Stimulated activated CD8-positive, alpha-beta memory T cell treated with anti-CD3 and anti-CD28 coated beads, Interleukin-7, amount 100 ng/mL, for 1 hour (primary cell): ENCODE measurements at regions not wholly inside any gene's neighbourhood (a gene's known extent, or its start where the extent isn't known, plus 50 kb on each side); places are given as distances from the start of the nearest gene placed in this dataset.

ENCODE experiments used
- DNase-seq, 2 donors: peaks; one replicate each; pipeline ENCODE4 v3.0.0-alpha.2; 2020; ENCODE audit warnings: low read depth in 2 of 2

DNA sequence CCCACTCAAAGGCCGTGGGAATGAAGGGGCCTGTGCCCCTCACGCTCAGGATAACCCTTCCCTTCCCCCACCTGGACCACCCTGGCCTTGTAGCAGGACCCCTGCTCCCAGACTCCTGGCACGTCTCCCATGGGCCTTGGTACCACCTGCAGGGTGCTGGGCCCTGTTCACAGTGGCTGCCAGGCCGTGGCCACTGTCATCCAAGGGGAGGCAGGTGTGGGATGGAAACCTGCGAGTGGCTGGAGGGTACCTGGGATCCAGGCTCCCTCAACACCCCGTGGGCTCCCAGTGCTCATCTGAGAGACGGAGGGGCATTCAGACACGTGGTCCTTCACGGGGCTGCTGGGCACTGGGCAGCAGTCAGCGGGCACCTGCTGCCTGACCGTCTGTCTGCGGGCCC lies 75.6 kb upstream of the CIBAR2 start:
- no peak for DNase-seq

DNA sequence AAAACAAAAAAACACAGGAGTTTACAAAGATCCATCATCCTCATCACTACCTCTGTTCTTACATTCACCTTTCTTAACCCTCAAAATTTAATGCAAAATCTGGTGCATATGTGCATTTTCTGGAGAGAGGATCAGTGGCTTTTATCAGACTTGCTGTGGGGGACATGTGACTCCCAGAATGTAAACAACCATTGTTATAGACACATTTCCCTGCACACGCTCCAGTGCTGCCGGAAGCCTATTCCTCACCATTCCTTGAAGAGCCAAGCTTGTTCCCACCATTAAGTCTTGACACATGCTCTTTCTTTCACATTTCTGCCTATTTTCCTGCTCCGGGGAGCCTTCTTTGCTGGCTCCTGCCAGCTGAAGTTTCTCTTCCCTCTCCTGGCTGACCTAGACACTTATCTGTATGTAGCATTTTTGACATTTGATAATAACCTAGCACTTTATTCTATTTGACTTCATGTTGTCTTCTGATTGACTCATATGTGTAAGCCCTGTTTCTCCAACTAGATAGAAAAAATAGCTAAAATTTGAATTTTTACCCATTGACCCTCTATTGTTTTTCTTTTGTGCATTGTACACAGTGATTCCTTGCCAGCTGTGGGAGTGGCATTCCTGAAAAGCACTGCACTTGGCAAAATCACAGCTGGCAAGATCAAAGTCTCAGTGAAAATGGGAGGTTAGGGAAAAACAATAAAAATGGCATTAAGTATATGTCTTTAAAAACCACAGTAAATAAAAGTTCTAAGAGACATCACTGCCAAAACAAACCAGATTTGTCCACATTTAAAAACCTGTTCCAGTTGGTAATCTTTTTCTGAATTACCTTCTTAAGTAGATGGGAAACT lies 76.8 kb upstream of the CIBAR2 start:
- no peak for DNase-seq

DNA sequence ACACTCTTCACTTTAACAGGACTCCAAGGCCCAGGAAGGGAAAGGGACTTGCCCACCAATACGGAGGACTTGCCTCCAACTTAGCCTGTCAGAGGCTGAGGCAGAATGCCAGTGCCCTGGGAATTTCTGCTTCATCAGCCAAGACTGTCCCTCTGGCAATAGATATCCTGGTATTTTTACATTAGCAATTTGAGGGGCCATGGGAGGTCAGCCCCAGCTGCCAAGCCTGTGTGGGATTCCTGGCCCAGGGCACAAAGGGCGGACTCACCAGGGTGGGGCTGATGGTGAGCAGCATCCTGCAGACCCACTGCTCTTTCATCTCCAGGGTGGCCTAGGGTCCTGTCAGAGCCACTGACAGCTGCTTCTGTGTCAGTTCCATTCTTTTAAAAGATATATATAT lies 78.3 kb upstream of the CIBAR2 start:
- no peak for DNase-seq

DNA sequence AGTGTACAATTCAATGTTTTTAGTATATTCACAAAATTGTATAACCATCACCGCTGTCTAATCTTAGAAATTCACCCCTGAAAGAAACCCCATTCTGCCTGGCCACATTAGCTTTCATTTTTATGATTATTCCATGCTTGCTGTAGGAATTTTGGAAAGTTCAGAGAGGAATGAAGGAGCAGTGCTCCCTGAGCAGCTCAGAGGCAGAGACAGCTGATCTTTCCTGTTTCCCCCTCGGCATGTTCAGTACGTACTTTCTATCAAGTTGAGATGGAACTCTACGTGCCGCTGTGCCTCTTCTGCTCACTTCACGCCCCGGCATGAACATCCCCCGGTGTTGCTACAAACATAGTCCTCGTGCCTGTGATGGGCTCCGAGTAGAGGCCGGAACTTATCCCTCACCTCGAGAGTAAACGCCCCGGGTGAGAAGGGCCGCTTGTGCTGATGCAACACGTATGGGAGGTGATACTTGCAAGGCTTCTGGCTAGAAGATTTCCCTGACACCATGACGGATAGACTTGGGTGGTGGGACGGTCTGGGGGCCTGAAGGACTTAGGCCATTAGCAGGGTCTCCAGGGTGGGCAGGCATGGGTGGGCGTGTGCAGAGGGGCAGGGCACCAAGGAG lies 79.2 kb upstream of the CIBAR2 start:
- no peak for DNase-seq

DNA sequence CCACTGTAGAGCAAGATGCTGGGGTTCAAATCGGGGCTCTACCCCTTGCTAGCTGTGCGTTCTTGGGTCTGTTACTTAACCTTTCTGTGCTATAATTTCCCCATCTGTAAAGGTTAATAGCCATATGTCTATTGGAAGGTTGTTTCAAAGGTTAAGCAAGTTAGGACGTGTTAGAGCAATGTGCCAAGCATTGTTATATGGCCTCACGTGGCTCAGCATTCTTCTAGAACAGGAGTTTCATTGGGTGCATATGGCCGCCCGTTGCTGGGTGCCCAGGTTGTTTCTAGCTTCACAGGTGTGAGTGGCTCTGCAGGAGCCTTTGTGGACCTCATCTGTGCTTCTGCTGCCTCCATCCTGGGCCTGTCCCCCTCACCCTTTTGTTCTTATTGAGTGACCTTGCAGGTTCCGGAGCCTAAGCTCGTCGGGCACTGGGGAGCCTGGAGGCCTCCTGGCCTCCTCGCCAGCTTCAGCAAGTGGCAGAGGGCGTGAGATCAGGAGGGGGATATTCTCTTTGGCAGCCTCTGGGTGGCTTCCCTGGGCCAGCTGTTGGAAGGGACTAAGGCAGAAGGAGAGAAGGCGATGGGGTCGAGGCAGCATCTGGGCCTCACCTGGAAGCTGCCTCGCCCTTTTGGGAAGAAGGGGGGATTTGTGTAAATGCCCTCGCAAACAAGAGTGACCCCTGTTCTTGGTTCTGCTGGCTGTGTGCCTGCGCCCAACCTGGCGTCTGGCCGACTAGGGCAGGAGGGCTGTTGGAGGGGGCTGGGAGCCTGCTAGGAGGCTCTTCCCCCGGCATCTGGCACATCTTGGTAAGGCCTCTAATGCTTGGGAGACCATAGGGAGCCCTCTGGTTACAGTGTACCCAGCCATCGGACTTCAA lies 80.2 kb upstream of the CIBAR2 start:
- DNase-seq = no peak

DNA sequence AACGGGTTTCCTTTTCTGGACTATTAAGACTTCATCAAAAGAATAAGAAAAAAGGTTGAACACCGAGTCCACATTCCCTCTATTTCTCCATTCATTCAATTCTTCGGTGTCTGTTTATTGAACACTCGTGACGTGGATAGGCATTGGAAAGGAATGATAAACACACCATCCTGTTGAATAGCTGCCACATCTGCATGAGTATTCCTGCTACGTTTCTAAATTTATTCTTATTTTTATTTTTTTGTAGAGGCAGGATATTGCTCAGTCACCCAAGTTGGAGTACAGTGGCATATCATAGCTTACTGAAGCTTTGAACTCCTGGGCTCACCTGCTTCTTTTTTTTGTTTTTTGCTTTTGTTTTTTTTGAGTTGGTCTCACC lies 80.8 kb upstream of the CIBAR2 start:
- DNase-seq = no peak

DNA sequence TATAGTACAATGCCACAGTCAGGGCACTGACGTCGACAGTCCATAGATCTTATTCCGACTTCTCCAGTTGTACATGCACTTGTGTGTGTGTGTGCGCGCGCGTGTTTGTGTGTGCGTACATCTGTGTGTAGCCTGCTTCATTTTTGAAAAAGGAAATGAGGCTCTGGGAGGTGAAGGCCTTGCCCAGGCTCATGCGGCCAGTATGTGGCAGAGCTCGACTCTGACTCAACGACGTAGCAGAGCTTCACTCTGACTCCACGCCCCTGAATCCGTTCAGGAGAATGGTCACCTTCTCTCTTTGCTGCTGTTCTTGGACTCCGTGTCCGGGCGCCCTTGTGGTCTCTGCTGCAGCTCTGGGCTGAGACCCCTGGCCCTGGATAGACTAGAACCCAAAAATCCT lies 81.6 kb upstream of the CIBAR2 start:
- no peak for DNase-seq

DNA sequence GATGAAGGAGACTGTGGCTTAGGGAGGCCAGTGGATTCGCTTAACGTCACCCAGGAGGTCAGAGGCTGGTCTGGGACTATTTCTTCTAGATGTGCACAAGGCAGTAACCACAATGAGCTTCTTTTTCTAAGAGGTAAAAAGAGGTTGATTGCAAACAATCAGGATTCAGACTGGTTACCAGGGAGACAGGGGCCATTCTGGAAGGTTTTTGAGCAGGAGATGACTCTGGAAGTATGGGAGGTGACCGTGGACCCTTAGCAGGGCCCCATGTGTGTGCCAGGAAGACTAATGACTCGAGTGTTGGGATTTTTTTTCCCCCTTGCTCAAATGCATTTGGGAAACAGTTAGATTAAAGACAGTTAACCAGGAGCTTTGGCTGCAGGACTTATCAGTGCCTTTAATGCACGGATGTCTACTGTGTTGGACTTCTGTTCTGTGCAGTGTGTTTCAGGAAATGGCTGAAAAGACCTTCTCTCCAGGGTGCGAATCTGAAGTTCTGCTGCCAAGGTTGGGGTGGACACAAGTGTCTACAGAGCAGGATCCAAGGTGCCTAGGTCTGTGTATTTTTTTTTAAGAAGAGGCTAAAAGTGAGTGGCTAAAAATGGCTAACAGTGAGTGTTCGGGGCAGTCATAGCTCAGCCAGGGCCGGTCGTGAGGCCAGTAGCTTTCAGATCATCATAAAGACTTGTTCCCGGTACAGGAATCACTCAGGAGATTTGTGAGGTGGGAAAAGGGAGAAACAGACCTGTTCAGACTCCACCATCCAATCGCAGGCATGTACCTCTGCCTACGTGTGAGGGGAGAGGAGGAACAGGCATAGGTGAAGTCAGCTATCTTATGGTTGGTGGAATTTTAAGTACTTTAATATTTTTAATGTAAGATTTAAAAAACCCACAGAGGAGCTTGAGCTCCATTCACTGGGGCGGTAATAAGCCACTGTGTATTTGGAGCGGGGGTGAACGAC lies 82.3 kb upstream of the CIBAR2 start:
- no peak for DNase-seq

DNA sequence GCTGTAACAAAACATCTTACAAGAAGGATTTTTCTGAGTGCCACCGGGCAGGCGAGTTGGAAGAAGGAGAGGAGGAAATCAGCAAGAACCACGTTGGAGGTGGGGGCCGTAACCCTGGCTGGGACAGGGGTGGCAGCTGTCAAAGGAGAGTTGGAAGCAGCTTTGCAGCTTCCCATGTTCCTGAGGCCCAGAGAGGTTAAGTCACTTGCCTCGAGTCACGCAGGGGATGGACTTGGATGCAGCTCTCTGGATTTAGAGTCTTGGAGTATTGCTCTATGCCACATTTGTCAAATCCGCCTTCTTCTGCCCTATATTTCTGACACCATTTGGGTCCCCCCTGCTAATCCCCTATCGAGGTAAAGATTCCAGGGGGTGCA lies 83.0 kb upstream of the CIBAR2 start:
- no peak for DNase-seq

DNA sequence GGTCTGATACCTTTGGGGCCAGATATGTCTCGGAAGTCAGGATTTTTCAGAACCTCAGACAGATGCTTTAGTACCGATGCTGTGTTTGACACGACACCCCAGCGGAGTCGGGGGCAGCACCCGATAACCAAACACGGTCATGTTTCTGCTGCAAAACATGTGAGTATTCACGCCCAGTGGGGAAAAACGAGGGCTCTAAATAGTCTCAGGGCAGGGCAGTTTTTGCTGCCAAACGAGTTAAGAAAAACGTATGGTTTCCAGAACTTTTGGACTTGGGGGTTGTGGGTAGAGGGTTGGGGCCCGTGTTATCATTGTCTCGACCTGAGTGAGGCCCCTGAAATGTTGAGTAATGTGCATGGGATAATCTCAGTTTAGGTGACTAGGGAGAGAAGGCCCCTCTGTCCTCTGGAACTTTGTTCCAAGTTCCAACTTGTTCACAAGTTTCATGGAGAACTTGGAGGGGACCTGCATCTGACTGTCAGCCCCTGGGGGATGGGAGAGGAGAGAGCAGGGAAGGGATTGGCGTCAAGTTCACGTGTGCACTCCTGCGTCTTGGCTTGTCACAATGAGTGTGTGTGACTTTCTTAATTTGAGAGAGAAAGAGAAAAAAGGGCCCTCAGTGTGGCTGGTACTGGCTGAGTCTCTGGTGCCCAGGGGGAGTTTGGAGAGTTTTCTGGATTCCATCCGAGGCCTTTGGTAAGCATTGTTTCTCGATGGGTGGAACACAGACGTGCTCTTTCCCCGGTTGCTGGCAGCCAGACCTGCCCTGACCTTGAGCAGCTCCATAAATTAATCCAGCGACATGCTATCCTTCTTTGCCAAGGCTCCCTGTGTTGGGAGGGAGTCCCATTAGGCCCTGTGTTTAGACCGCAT lies 83.9 kb upstream of the CIBAR2 start:
- no peak for DNase-seq

DNA sequence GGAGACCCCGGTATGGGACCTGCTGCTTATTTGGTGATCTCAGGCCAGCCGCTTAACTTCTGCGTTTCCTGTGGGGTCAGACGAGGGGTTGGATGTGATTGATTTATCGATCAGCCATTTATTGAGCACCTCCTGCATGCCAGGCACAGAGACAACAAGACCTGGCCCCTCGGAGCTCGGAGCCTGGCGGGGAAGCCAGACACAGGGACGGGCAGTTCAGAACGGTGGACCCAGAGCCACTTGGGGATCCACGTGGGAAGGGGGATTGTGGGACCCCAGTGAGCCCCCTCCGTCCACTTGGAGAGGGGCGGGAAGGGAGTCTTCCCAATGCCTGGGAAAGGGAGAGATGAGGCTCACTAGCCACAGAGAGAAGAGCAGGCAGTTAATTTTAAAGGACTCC lies 84.7 kb upstream of the CIBAR2 start:
- no peak for DNase-seq

DNA sequence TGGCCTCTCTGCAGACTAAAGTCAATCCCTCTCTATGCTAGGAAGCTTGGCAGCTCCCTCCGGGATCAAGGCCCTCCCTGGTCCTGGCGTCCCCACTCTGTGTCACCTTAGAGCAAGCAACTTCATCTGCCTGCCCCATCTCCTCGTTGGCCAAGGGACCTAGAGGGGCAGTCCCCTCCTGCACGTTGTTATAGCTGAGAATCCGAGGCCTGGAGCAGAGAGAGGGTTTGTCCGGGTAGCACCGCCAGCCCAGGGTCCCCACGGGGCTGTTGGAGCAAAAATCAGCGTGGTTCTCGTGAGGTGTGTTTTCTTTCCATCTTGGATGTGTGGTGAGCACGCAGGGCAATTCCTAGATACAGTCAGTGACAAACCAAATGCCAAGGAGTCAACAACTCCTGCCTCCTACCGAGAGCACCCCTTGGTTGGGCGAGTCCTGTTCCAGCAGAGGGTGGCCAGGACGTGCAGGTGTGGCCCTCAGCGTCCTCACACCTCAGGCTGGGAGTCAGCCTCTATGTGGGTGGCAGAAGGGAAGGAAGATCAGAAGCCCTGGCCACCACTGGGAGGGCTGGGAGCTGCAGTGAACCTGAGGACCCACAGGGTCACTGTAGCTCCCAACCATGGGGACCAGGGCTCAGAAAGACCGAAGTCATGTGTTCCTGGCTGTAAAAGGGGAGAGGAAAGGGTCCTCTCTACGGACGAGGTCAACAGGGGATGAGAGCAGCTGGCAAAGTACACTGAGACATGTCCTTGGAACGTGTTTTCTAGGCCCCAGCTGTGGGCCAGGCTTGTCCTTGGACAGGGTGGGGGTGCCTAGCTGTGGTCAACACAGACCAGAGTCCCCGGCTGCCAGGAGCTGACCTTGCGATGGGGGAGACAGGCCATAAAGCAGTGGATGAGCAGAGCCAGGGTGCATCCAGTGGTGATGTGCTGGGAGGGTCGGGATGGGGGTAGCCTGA lies 85.6 kb upstream of the CIBAR2 start:
- DNase-seq = no peak

DNA sequence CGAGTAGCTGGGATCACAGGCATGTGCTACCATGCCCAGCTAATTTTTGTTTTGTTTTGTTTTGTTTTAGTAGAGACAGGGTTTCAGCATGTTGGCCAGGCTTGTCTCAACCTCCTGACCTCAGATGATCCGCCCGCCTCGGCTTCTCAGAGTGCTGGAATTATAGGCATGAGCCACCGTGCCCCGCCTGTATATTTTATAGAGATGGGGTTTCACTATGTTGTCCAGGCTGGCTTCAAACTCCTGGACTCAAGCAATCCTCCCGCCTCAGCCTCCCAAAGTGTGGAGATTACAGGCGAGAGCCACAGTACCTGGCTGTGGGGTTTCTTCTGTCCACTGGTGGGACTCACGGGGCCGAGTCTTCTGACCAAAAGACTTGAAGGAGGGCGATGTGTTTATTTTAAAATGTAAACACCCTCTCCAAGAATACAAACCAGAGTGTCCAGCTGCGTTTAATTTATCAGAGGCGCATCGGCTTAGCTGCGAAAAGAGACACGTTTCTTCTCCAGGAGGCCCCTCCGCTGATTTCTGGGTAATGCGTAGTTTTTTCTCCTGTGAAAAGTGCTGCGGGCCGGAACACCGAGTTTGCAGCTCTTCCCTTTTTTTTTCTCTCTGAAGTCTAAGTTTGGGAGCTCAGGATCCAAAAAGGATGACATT lies 86.9 kb upstream of the CIBAR2 start:
- DNase-seq = no peak

DNA sequence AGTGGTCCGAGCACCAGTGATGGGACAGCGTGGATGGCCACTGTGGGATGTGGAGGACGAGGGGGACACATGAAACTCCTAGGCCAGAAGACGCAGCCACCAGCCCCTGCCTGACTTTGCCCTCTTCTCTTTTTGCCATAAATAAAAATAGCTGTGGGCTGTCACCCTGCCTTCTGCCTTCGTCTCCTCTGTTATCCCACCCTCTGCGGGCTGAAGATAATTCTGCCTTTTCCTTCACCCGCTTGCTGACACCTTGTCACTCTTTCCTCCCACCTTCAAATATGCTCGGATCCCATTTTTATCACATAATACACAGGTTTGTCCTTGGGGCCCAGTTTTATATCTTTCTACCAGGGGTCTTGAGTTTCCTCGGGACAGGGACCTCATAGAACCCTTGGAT lies 87.6 kb upstream of the CIBAR2 start:
- no peak for DNase-seq

DNA sequence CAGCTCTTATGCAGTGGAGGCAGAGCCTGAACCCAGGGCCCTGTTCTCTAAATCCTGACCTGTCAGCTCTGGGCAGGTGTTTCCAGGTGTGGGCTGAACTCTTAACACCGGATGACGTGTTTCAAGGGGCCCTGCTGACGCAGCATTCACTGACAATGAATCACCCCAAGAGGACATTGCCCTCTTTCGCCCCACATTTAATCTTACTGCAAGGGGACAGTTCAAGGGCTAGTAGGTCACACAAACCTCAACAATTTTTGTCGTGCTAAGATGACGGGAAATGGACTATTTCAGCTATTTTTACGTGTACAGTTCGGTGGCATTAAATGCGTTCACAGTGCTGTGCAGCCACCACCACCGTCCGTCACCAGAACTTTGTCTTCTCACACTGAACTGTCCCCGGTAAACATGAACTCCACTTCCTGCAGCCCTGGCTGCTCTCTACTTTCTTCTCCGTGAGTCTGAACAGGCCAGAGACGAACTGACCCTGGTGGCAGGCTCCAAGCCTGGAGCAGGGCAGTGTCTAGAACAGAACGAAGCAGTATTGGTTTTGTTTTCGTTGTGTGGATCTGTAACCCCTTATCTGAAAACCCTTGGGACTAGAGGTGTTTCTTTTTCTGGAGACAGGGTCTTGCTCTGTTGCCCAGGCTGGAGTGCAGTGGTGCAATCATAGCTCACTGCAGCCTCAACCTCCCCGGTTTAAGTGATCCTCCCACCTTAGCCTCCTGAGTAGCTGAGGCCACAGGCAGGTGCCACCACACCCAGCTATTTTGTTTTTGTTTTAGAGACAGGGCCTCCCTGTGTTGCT lies 88.4 kb upstream of the CIBAR2 start:
- DNase-seq = no peak

DNA sequence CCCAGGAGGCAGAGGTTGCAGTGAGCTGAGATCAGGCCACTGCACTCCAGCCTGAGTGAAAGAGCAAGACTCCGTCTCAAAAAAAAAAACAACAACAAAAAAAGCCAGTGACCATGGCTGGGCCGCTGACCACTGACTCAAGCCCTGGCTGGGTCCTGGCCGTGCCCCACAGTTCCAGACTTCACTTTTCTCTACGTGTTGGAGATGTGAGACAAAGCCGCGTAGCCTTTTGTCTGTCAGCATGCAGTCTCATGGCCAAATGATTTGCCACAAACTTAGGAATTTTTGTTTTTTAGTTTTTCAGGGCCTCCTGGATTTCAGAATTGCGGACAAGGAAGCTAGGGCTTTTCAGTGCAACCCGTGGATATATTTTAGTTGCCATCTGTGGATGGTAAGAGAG lies 89.3 kb upstream of the CIBAR2 start:
- no peak for DNase-seq

DNA sequence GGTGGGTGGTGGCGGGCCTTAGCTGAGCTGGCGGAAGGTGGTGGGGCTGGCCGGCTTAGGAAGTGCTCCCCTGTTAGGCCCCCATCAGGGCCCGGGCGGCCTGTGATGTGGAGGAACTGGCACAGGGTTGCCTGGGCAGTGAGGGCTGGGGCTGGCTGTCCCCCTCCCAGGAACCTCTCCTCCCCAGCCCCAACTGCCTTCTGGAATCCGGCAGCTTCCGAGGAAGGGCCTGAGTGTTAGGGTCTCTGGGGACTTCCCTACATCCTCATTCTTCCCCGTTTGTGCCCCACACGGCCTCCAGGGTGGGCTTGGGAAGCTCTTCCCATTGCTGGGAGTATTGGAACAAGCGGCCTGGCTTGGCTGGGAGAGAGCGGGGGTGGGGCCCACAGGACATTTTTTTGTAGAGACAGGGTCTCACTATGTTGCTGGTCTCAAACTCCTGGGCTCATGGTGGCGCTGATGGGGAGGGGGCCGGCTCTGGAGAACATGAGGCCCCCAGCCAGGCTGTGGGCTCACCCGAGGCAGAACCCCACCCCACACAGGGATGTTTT lies 89.9 kb upstream of the CIBAR2 start:
- DNase-seq = no peak
